ENCODE measurements at regions not wholly inside any gene's neighbourhood (a gene's known extent, or its start where the extent isn't known, plus 50 kb on each side); places are given as distances from the start of the nearest gene placed in this dataset.

- POLR2A ChIA-PET (ENCODE audit: unreplicated experiment) = no interaction called here
- H3K4me3 ChIP-seq = no peak overlapping the region
Observed at GRCh38 chr6:93516441-93516840, 97.1 kb upstream of the EPHA7 start.

DNA sequence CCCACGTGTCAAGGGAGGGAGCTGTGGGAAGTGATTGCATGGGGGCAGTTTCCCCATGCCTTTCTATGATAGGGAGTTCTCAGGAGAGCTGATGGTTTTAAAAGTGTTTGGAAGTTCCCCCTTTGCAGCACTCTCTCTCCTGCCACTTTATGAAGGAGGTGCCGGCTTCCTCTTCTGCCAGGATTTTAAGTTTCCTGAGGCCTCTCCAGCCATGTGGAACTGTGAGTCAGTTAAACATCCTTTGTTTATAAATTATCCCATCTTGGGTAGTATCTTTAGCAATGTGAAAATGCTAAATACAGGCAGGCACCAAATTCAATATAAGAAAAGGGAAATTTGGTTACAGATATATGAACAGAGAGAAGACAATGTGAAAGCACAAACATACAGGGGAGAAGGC, 96.4 kb upstream of the EPHA7 start:
- Histone ChIP-seq H3K4me1 (replicated peaks; ENCODE audit: insufficient read depth) (no peaks in the 10 kb centered on the region), H3K9me2 (ENCODE audit: insufficient read depth) (no peaks in the 10 kb centered on the region), H4K20me1 (ENCODE audit: insufficient read depth) (no peaks in the 10 kb centered on the region), H3K36me3 (ENCODE audit: low read depth) (no peaks in the 10 kb centered on the region), H3K4me2 (no peak overlapping the region), H3K27ac (no peak overlapping the region), H3F3A (ENCODE audit: insufficient read depth, low read depth) (no peaks in the 10 kb centered on the region), H3K79me2 (ENCODE audit: low read depth) (no peaks in the 10 kb centered on the region), H3K27me3 (ENCODE audit: insufficient read depth, low read depth) (no peaks in the 10 kb centered on the region), H2AFZ (no peak overlapping the region), H3K9me3 (ENCODE audit: insufficient read depth, low read depth) (no peaks in the 10 kb centered on the region), H3K4me3 (no peak overlapping the region)
- no peak for DNase-seq
- no peak for TF ChIP-seq EZH2 (IDR thresholded peaks at IDR 0.05; ENCODE audit: low read depth)
- TF ChIP-seq, protein P1, sequence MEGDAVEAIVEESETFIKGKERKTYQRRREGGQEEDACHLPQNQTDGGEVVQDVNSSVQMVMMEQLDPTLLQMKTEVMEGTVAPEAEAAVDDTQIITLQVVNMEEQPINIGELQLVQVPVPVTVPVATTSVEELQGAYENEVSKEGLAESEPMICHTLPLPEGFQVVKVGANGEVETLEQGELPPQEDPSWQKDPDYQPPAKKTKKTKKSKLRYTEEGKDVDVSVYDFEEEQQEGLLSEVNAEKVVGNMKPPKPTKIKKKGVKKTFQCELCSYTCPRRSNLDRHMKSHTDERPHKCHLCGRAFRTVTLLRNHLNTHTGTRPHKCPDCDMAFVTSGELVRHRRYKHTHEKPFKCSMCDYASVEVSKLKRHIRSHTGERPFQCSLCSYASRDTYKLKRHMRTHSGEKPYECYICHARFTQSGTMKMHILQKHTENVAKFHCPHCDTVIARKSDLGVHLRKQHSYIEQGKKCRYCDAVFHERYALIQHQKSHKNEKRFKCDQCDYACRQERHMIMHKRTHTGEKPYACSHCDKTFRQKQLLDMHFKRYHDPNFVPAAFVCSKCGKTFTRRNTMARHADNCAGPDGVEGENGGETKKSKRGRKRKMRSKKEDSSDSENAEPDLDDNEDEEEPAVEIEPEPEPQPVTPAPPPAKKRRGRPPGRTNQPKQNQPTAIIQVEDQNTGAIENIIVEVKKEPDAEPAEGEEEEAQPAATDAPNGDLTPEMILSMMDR (conservative IDR thresholded peaks at IDR 0.05) = no peak
- CTCF ChIA-PET = no interaction called here
- intact Hi-C loops (cut with micrococcal nuclease; ENCODE audit: unreplicated experiment) = no loop called here
- no TSS peak for BruUV-seq (replicated peaks)
- POLR2A ChIA-PET (ENCODE audit: unreplicated experiment) = no interaction called here

More at GRCh38 chr6:93516441-93516840, 97.1 kb upstream of the EPHA7 start:
- no peaks in the 10 kb centered on the region for H3K36me3 ChIP-seq (ENCODE audit: low read depth)
- no peaks in the 10 kb centered on the region for H3F3A ChIP-seq (ENCODE audit: insufficient read depth, low read depth)
- TF ChIP-seq, protein P1 (conservative IDR thresholded peaks at IDR 0.05) = no peak
- no peak for TF ChIP-seq EZH2 (IDR thresholded peaks at IDR 0.05; ENCODE audit: low read depth)
- intact Hi-C loops (cut with micrococcal nuclease; ENCODE audit: unreplicated experiment) = no loop called here
- CTCF ChIA-PET = no interaction called here
- H3K79me2 ChIP-seq (ENCODE audit: low read depth) = no peaks in the 10 kb centered on the region
- H2AFZ ChIP-seq = no peak overlapping the region
- no TSS peak for BruUV-seq (replicated peaks)
- H3K4me2 ChIP-seq = no peak overlapping the region
- no peak overlapping the region for H3K27ac ChIP-seq
- H3K4me1 ChIP-seq (replicated peaks; ENCODE audit: insufficient read depth) = no peaks in the 10 kb centered on the region
- no peaks in the 10 kb centered on the region for H3K27me3 ChIP-seq (ENCODE audit: insufficient read depth, low read depth)
- H3K9me2 ChIP-seq (ENCODE audit: insufficient read depth) = no peaks in the 10 kb centered on the region
- no peaks in the 10 kb centered on the region for H4K20me1 ChIP-seq (ENCODE audit: insufficient read depth)
- no peaks in the 10 kb centered on the region for H3K9me3 ChIP-seq (ENCODE audit: insufficient read depth, low read depth)
- DNase-seq = no peak

DNA sequence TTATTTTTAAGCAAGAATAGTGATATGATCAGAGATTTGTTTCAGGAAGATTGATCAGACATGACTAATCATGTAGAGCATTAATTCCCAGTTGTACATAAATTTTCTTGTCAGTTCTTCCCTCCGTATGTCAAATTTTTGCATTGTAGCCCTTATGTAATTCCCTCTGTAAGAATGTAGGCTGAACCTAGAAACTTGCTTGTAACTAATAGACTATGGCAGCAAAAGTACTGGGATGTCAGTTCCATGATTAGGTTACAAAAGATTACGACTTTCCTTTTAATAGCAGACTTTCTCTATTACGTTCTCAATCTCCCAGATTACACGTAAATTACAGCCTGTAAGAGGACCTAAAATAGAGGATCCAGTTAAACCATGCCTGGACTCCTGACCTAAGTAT, 79.4 kb upstream of the EPHA7 start:
- CTCF ChIA-PET = no interaction called here
- no peak overlapping the region for H3K27ac ChIP-seq
- H3K4me1 ChIP-seq (replicated peaks; ENCODE audit: insufficient read depth) = no peaks in the 10 kb centered on the region
- H3K79me2 ChIP-seq (ENCODE audit: low read depth) = no peaks in the 10 kb centered on the region
- no peaks in the 10 kb centered on the region for H3K9me3 ChIP-seq (ENCODE audit: insufficient read depth, low read depth)
- no peaks in the 10 kb centered on the region for H4K20me1 ChIP-seq (ENCODE audit: insufficient read depth)
- no peaks in the 10 kb centered on the region for H3F3A ChIP-seq (ENCODE audit: insufficient read depth, low read depth)
- H3K36me3 ChIP-seq (ENCODE audit: low read depth) = no peaks in the 10 kb centered on the region
- no peak for DNase-seq
- no peak overlapping the region for H2AFZ ChIP-seq
- no peaks in the 10 kb centered on the region for H3K27me3 ChIP-seq (ENCODE audit: insufficient read depth, low read depth)
- intact Hi-C loops (cut with micrococcal nuclease; ENCODE audit: unreplicated experiment) = no loop called here
- H3K4me3 ChIP-seq = no peak overlapping the region
- H3K9me2 ChIP-seq (ENCODE audit: insufficient read depth) = no peaks in the 10 kb centered on the region
- POLR2A ChIA-PET (ENCODE audit: unreplicated experiment) = no interaction called here
- no peak overlapping the region for H3K4me2 ChIP-seq
- TF ChIP-seq, protein P1 (conservative IDR thresholded peaks at IDR 0.05) = no peak
- no peak for TF ChIP-seq EZH2 (IDR thresholded peaks at IDR 0.05; ENCODE audit: low read depth)
- BruUV-seq (replicated peaks) = no TSS peak
